ENCODE measurements at regions not wholly inside any gene's neighbourhood (a gene's known extent, or its start where the extent isn't known, plus 50 kb on each side); places are given as distances from the start of the nearest gene placed in this dataset.

DNA sequence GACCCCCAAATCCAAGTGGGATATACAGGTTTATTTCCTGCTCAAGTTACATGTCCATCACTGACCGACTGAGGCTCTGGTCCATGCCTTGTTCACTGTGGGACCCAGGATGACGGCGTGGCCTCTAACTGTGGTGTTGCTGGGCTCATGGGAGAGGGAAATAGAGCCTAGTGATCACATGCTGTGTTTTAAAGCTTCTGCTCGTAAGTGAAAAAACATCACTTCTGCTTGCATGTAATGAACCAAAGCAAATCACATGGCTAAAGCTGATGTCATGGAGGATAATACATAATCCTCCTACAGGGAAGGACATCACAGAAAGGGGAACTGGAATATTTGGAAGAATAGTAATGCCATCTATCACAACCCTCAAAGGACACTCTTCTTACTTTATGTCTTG, 107.6 kb downstream of the FASLG start:
- TF ChIP-seq ZNF70 (CRISPR knock-in tag; IDR thresholded peaks at IDR 0.05) (no peak), POU6F1 (CRISPR knock-in tag; IDR thresholded peaks at IDR 0.05; ENCODE audit: borderline replicate concordance, low read depth) (no peak), TCF4 (CRISPR knock-in tag; IDR thresholded peaks at IDR 0.05; ENCODE audit: borderline replicate concordance) (no peak), CREB5 (CRISPR knock-in tag; IDR thresholded peaks at IDR 0.05; ENCODE audit: low read depth) (no peak), ZFP3 (CRISPR knock-in tag; IDR thresholded peaks at IDR 0.05) (no peak), PATZ1 (CRISPR knock-in tag; IDR thresholded peaks at IDR 0.05; ENCODE audit: borderline replicate concordance) (no peak), ZNF565 (CRISPR knock-in tag; conservative IDR thresholded peaks at IDR 0.05; ENCODE audit: low read depth) (no peak), OSR1 (CRISPR knock-in tag; IDR thresholded peaks at IDR 0.05) (no peak), ARNTL (CRISPR knock-in tag; IDR thresholded peaks at IDR 0.05; ENCODE audit: borderline replicate concordance, low read depth) (no peak), TOX (CRISPR knock-in tag; IDR thresholded peaks at IDR 0.05; ENCODE audit: borderline replicate concordance) (no peak), ISL1 (CRISPR knock-in tag; IDR thresholded peaks at IDR 0.05) (no peak), CSDC2 (CRISPR knock-in tag; IDR thresholded peaks at IDR 0.05) (no peak), RARB (CRISPR knock-in tag; IDR thresholded peaks at IDR 0.05) (no peak)
